SK-N-SH (cell line): ENCODE measurements at regions not wholly inside any gene's neighbourhood (a gene's known extent, or its start where the extent isn't known, plus 50 kb on each side); places are given as distances from the start of the nearest gene placed in this dataset.

Experiments
- CTCF ChIA-PET: fragments of 300-600, 350-600 bp; formaldehyde crosslinking; extraction: SDS; loops from one replicate; lab custom pipeline; 2021; lab: Yijun Ruan, JAX
- POLR2A ChIA-PET: fragments of 350-600 bp; sonication (Branson Sonifier 250); formaldehyde crosslinking; extraction: SDS; loops from one replicate; lab custom pipeline; 2020; ENCODE audit warnings: antibody characterized with exemption, inconsistent platforms; lab: Yijun Ruan, JAX
- DNase-seq: peaks from one replicate; pipeline ENCODE4 v3.0.0; 2012
- H2AFZ ChIP-seq: fragments of 200-600 bp; sonication (generic); 2 replicates; pipeline ENCODE4 v1.8.1; 2016; ENCODE audit warnings: antibody characterized with exemption, mild to moderate bottlenecking, low read depth
- H3F3A ChIP-seq: fragments of 200-600 bp; sonication (generic); replicated peaks from 2 replicates; pipeline ENCODE3; 2016; ENCODE audit warnings: antibody characterized with exemption, mild to moderate bottlenecking; ENCODE audit not compliant: insufficient read depth
- H3K27ac ChIP-seq, 2 experiments: fragments of 200-500 bp in 1 of 2; fragments of 200-600 bp in 1 of 2; sonication (Bioruptor generic) in 1 of 2; sonication (generic), shearing (Covaris generic) in 1 of 2; 2 replicates each; pipeline versions ENCODE4 v1.5.1 to v1.6.1; 2014 to 2016; ENCODE audit warnings: low read depth in 2 of 2, inconsistent platforms in 1 of 2, low read length in 1 of 2, mild to moderate bottlenecking in 1 of 2, mixed read lengths in 1 of 2
- H3K27me3 ChIP-seq: fragments of 200-600 bp; sonication (generic), shearing (Covaris generic); 2 replicates; pipeline ENCODE4 v1.6.1; 2016; ENCODE audit warnings: mixed run types; ENCODE audit not compliant: insufficient read depth
- H3K36me3 ChIP-seq, 2 experiments: fragments of 200-500 bp in 1 of 2; fragments of 200-600 bp in 1 of 2; sonication (Bioruptor generic) in 1 of 2; sonication (generic) in 1 of 2; replicated peaks in 1 of 2; 2 replicates each; pipeline versions ENCODE3 to v1.5.1; 2014 to 2016; ENCODE audit warnings: low read length in 1 of 2, mild to moderate bottlenecking in 1 of 2; ENCODE audit not compliant: insufficient read depth in 2 of 2, control insufficient read depth in 1 of 2
- H3K4me1 ChIP-seq, 2 experiments: fragments of 200-500 bp in 1 of 2; fragments of 200-600 bp in 1 of 2; sonication (Bioruptor generic) in 1 of 2; sonication (generic), shearing (Covaris generic) in 1 of 2; 2 replicates each; pipeline versions ENCODE4 v1.5.1 to v1.6.1; 2014 to 2016; ENCODE audit warnings: low read depth in 1 of 2, low read length in 1 of 2, mixed run types in 1 of 2; ENCODE audit not compliant: insufficient read depth in 2 of 2, control insufficient read depth in 1 of 2
- H3K4me2 ChIP-seq: fragments of 200-600 bp; sonication (generic), shearing (Covaris generic); 2 replicates; pipeline ENCODE4 v1.6.1; 2017; ENCODE audit warnings: mixed run types
- H3K4me3 ChIP-seq, 2 experiments: fragments of 200-500 bp in 1 of 2; fragments of 200-600 bp in 1 of 2; sonication (Bioruptor generic) in 1 of 2; sonication (generic), shearing (Covaris generic) in 1 of 2; 2 replicates each; pipeline versions ENCODE4 v1.5.1 to v1.8.1; 2014 to 2016; ENCODE audit warnings: low read depth in 2 of 2, inconsistent platforms in 1 of 2, low read length in 1 of 2, mild to moderate bottlenecking in 1 of 2, mixed read lengths in 1 of 2, moderate library complexity in 1 of 2
- H3K79me2 ChIP-seq: fragments of 200-600 bp; sonication (generic); 2 replicates; pipeline ENCODE4 v1.8.1; 2017; ENCODE audit warnings: mild to moderate bottlenecking; ENCODE audit not compliant: insufficient read depth
- H3K9ac ChIP-seq: fragments of 200-600 bp; sonication (generic); 2 replicates; pipeline ENCODE4 v1.6.1; 2017; ENCODE audit warnings: mixed run types
- H3K9me2 ChIP-seq: fragments of 200-600 bp; sonication (generic); 2 replicates; pipeline ENCODE4 v1.6.1; 2017; ENCODE audit warnings: mixed run types
- H3K9me3 ChIP-seq: fragments of 200-600 bp; sonication (generic); 2 replicates; pipeline ENCODE4 v1.6.1; 2017; ENCODE audit warnings: mixed run types, mild to moderate bottlenecking, moderate library complexity
- H4K20me1 ChIP-seq: fragments of 200-600 bp; sonication (generic); 2 replicates; pipeline ENCODE4 v1.6.1; 2017; ENCODE audit warnings: mild to moderate bottlenecking, mixed run types; ENCODE audit not compliant: insufficient read depth
- FOXM1 ChIP-seq: IDR thresholded peaks from 2 replicates; pipeline ENCODE4 v1.4.0; 2012; ENCODE audit warnings: low read depth, mild to moderate bottlenecking
- GABPA ChIP-seq: IDR thresholded peaks from 2 replicates; pipeline ENCODE4 v1.4.0; 2012; ENCODE audit warnings: low read depth, mild to moderate bottlenecking
- MXI1 ChIP-seq: IDR thresholded peaks from 2 replicates; pipeline ENCODE4 v1.6.1; 2012; ENCODE audit warnings: mild to moderate bottlenecking, low read depth, low read length, improper control_type of control experiment
- RAD21 ChIP-seq: IDR thresholded peaks from 2 replicates; pipeline ENCODE4 v1.6.1; 2012; ENCODE audit warnings: mild to moderate bottlenecking, low read length
- RCOR1 ChIP-seq: fragments of 150-350 bp; IDR thresholded peaks from 2 replicates; pipeline ENCODE4 v1.6.1; 2017; ENCODE audit warnings: antibody characterized with exemption, low read length
- RFX5 ChIP-seq: IDR thresholded peaks from 2 replicates; pipeline ENCODE4 v1.6.1; 2012; ENCODE audit warnings: mild to moderate bottlenecking, improper control_type of control experiment, low read length
- SMC3 ChIP-seq: IDR thresholded peaks from 2 replicates; pipeline ENCODE4 v1.6.1; 2012; ENCODE audit warnings: low read depth, low read length, improper control_type of control experiment
- TAF1 ChIP-seq: IDR thresholded peaks from 2 replicates; pipeline ENCODE4 v1.6.1; 2012; ENCODE audit warnings: low read depth, mild to moderate bottlenecking, low read length, moderate library complexity, borderline replicate concordance
- TCF12 ChIP-seq: IDR thresholded peaks from 2 replicates; pipeline ENCODE4 v1.4.0; 2012
- TEAD4 ChIP-seq: IDR thresholded peaks from 2 replicates; pipeline ENCODE4 v1.4.0; 2012; ENCODE audit warnings: mild to moderate bottlenecking, borderline replicate concordance; ENCODE audit not compliant: insufficient read depth
- WGBS: methylation state at CpG from one replicate; pipeline ENCODE4 v1.1.6; 2017; ENCODE audit warnings: low lambda C conversion rate; 5-methylcytosine and 5-hydroxymethylcytosine counted together
- TF ChIP-seq, protein P1 (sequence below): fragments of 200-600 bp; sonication (generic); IDR thresholded peaks from 2 replicates; pipeline ENCODE4 v1.6.1; 2017; ENCODE audit warnings: antibody characterized with exemption, mild to moderate bottlenecking, moderate library complexity
- TF ChIP-seq, protein P2 (sequence below): IDR thresholded peaks from 2 replicates; pipeline ENCODE4 v1.4.0; 2012; ENCODE audit warnings: low read depth, borderline replicate concordance
- TF ChIP-seq, protein P3 (sequence below): fragments of 150-350 bp; IDR thresholded peaks from 2 replicates; pipeline ENCODE4 v1.6.1; 2016; ENCODE audit warnings: mild to moderate bottlenecking, low read depth, low read length
- TF ChIP-seq, protein P4 (sequence below): IDR thresholded peaks from 2 replicates; pipeline ENCODE4; 2012

DNA sequence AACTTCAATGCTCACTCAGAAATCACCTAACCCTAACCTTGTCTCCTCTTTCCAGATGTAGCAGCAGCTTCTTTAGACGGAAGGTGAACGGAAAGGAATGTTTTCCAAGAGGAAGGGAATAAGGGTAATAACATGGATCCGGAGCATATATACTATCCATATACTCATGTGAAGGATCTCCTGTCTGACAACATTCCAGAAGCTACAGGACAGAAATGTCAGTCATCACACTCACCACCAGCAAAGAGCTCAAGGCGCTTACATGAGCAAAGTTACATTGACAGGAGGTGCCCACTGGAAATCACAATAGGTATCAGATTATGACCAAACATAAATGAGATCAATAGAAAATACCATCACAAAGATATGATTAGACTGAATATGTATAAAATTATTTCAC is 122.1 kb upstream of the CCDC28A start (continued):
- TF ChIP-seq, protein P1, sequence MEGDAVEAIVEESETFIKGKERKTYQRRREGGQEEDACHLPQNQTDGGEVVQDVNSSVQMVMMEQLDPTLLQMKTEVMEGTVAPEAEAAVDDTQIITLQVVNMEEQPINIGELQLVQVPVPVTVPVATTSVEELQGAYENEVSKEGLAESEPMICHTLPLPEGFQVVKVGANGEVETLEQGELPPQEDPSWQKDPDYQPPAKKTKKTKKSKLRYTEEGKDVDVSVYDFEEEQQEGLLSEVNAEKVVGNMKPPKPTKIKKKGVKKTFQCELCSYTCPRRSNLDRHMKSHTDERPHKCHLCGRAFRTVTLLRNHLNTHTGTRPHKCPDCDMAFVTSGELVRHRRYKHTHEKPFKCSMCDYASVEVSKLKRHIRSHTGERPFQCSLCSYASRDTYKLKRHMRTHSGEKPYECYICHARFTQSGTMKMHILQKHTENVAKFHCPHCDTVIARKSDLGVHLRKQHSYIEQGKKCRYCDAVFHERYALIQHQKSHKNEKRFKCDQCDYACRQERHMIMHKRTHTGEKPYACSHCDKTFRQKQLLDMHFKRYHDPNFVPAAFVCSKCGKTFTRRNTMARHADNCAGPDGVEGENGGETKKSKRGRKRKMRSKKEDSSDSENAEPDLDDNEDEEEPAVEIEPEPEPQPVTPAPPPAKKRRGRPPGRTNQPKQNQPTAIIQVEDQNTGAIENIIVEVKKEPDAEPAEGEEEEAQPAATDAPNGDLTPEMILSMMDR = no peak
- no peak for TF ChIP-seq RFX5
- TF ChIP-seq RCOR1 = no peak
- no peak for TF ChIP-seq TAF1
- no peak for TF ChIP-seq SMC3
- TF ChIP-seq, protein P2, sequence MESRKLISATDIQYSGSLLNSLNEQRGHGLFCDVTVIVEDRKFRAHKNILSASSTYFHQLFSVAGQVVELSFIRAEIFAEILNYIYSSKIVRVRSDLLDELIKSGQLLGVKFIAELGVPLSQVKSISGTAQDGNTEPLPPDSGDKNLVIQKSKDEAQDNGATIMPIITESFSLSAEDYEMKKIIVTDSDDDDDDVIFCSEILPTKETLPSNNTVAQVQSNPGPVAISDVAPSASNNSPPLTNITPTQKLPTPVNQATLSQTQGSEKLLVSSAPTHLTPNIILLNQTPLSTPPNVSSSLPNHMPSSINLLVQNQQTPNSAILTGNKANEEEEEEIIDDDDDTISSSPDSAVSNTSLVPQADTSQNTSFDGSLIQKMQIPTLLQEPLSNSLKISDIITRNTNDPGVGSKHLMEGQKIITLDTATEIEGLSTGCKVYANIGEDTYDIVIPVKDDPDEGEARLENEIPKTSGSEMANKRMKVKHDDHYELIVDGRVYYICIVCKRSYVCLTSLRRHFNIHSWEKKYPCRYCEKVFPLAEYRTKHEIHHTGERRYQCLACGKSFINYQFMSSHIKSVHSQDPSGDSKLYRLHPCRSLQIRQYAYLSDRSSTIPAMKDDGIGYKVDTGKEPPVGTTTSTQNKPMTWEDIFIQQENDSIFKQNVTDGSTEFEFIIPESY = no peak
- TF ChIP-seq TCF12 = no peak
- no peak for TF ChIP-seq TEAD4

DNA sequence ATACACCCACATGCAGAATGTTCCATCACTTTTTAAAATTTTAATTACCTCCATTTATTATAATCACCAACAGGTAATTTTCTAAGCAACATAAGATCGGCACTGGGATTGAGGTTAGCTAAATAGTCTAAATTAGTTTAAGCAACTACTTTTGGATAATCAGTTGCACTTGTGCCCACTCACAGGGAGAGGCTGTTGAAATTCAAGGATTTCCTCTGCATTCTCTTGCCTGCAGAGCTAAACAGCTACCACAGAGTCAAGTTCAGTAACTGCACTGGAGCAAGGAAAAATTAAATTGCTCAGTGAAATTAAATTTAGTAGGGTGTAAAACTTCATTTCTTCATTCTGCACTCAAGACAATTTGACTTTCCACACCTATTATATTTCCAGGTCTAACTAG is 120.7 kb upstream of the CCDC28A start:
- H3K36me3 ChIP-seq = no peaks in the 10 kb centered on the region
- POLR2A ChIA-PET = no interaction called here
- H3K4me2 ChIP-seq = no peak overlapping the region
- no peaks in the 10 kb centered on the region for H4K20me1 ChIP-seq
- no peaks in the 10 kb centered on the region for H3F3A ChIP-seq
- no peaks in the 10 kb centered on the region for H3K79me2 ChIP-seq
- H3K4me1 ChIP-seq = peaks cover 0 to 4% of the 10 kb centered on the region in 2 experiments; a peak in 1 of 4 replicates
- H3K27ac ChIP-seq = no peak overlapping the region
- H3K9me2 ChIP-seq = no peaks in the 10 kb centered on the region
- no peaks in the 10 kb centered on the region for H3K9me3 ChIP-seq
- CTCF ChIA-PET = no interaction called here
- H3K4me3 ChIP-seq = no peak overlapping the region
- TF ChIP-seq, protein P3, sequence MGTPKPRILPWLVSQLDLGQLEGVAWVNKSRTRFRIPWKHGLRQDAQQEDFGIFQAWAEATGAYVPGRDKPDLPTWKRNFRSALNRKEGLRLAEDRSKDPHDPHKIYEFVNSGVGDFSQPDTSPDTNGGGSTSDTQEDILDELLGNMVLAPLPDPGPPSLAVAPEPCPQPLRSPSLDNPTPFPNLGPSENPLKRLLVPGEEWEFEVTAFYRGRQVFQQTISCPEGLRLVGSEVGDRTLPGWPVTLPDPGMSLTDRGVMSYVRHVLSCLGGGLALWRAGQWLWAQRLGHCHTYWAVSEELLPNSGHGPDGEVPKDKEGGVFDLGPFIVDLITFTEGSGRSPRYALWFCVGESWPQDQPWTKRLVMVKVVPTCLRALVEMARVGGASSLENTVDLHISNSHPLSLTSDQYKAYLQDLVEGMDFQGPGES = no peak
- no peak for TF ChIP-seq RAD21
- no peak for TF ChIP-seq MXI1
- TF ChIP-seq, protein P4, sequence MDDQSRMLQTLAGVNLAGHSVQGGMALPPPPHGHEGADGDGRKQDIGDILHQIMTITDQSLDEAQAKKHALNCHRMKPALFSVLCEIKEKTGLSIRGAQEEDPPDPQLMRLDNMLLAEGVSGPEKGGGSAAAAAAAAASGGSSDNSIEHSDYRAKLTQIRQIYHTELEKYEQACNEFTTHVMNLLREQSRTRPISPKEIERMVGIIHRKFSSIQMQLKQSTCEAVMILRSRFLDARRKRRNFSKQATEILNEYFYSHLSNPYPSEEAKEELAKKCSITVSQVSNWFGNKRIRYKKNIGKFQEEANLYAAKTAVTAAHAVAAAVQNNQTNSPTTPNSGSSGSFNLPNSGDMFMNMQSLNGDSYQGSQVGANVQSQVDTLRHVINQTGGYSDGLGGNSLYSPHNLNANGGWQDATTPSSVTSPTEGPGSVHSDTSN = no peak
- no peak for TF ChIP-seq FOXM1
- no peak for TF ChIP-seq GABPA
- 11% methylated on average over 1 of the region's 1 CpG for WGBS
- H2AFZ ChIP-seq = no peak overlapping the region
- H3K9ac ChIP-seq = no peak overlapping the region
- no peak for DNase-seq
- H3K27me3 ChIP-seq = peaks cover 23% of the 10 kb centered on the region; the same call in 1 of the 2 replicates
